ENCODE measurements at regions not wholly inside any gene's neighbourhood (a gene's known extent, or its start where the extent isn't known, plus 50 kb on each side); places are given as distances from the start of the nearest gene placed in this dataset.
"Not testable (repeated sequence)": the region's sequence is repeated elsewhere in the genome, so short reads cannot be mapped to it uniquely, and the experiment has no call there.

DNA sequence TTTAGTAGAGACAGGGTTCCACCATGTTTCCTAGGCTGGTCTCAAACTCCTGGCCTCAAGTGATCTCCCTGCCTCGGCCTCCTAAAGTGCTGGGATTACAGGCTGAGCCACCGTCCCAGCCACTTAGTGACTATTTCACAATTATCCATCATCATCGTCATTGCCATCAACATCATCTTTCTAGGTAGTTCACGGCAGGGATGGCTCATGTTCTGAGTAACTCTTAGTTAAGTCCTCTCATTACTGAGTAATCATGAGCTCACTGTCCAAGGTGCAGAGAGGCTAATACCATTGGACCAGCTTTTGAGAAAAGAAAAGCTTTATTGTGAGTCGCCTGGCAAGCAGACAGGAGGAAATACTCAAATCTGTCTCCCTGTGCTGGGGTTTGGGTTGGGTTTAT is 108.6 kb upstream of the PRSS12 start:
- intact Hi-C loops (cut with micrococcal nuclease; ENCODE audit: unreplicated experiment); H3K9me2 ChIP-seq (ENCODE audit: insufficient read depth); DNase-seq; H3K27ac ChIP-seq; CTCF ChIA-PET; H3K4me3 ChIP-seq; H2AFZ ChIP-seq; BruUV-seq (replicated peaks); H3K27me3 ChIP-seq (ENCODE audit: insufficient read depth, low read depth); H3K4me1 ChIP-seq (replicated peaks; ENCODE audit: insufficient read depth); H3F3A ChIP-seq (ENCODE audit: insufficient read depth, low read depth); H3K4me2 ChIP-seq; H3K36me3 ChIP-seq (ENCODE audit: low read depth); POLR2A ChIA-PET (ENCODE audit: unreplicated experiment); H3K9me3 ChIP-seq (ENCODE audit: insufficient read depth, low read depth); H4K20me1 ChIP-seq (ENCODE audit: insufficient read depth); H3K79me2 ChIP-seq (ENCODE audit: low read depth): not testable (repeated sequence)

DNA sequence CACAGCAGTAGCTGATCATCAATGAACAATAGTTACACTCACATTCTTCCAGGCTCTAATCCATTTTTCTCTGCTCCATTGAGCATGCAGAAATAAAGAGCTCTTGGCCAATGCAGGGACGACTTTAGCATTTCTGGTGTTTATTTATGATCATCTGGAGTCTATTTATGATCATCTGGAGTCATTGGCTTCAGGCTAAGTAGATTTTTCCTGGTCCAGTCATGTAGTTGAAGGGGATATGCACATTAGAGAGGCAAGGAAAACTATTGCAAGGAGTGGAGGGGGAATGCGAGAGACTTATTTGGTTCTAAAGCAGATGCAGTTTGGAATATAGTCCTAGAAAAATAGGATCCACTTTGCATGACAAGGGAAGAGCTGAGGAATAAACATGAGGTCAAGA is 113.0 kb upstream of the PRSS12 start:
- H2AFZ ChIP-seq; H3K9me3 ChIP-seq (ENCODE audit: insufficient read depth, low read depth); POLR2A ChIA-PET (ENCODE audit: unreplicated experiment); H3K27me3 ChIP-seq (ENCODE audit: insufficient read depth, low read depth); BruUV-seq (replicated peaks); intact Hi-C loops (cut with micrococcal nuclease; ENCODE audit: unreplicated experiment); H3K4me3 ChIP-seq; H3K27ac ChIP-seq; H3K36me3 ChIP-seq (ENCODE audit: low read depth); H3K79me2 ChIP-seq (ENCODE audit: low read depth); H3K9me2 ChIP-seq (ENCODE audit: insufficient read depth); DNase-seq; H3K4me1 ChIP-seq (replicated peaks; ENCODE audit: insufficient read depth); CTCF ChIA-PET; H3F3A ChIP-seq (ENCODE audit: insufficient read depth, low read depth); H3K4me2 ChIP-seq; H4K20me1 ChIP-seq (ENCODE audit: insufficient read depth): not testable (repeated sequence)

DNA sequence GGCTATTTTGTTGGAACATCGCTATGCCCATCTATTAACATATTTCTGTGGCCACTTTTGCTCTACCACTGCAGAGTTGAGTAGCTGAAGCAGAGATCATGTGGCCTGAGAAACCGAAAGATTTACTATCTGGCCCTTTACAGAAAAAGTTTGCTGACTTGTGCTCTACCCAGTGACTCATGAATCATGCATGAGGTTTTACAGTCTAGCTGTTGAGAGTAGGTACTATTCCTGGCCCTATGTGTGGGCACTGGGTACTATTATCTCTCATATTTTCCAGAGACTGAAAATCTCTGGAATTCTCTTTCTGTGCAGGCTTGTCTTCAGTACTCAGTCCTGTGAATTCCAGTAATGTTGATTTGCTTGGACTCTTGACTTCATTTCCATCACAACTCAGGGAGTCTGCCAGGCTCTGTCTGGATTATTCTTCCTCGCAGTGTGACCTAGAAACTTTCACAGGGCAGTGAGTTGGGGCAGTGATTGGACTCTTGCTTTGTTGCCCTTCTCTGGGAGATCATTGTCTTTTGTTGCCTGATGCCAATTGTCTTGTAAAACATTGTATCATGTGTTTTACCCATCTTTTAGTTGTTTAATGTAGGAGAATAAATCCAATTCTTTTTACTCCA is 121.3 kb upstream of the PRSS12 start:
- intact Hi-C loops (cut with micrococcal nuclease; ENCODE audit: unreplicated experiment); H3K36me3 ChIP-seq (ENCODE audit: low read depth); H2AFZ ChIP-seq; H3K4me1 ChIP-seq (replicated peaks; ENCODE audit: insufficient read depth); CTCF ChIA-PET; H3K4me3 ChIP-seq; H3F3A ChIP-seq (ENCODE audit: insufficient read depth, low read depth); POLR2A ChIA-PET (ENCODE audit: unreplicated experiment); H3K9me2 ChIP-seq (ENCODE audit: insufficient read depth); H3K4me2 ChIP-seq; H3K9me3 ChIP-seq (ENCODE audit: insufficient read depth, low read depth); H3K27ac ChIP-seq; H3K27me3 ChIP-seq (ENCODE audit: insufficient read depth, low read depth); DNase-seq; H3K79me2 ChIP-seq (ENCODE audit: low read depth); H4K20me1 ChIP-seq (ENCODE audit: insufficient read depth); BruUV-seq (replicated peaks): not testable (repeated sequence)

DNA sequence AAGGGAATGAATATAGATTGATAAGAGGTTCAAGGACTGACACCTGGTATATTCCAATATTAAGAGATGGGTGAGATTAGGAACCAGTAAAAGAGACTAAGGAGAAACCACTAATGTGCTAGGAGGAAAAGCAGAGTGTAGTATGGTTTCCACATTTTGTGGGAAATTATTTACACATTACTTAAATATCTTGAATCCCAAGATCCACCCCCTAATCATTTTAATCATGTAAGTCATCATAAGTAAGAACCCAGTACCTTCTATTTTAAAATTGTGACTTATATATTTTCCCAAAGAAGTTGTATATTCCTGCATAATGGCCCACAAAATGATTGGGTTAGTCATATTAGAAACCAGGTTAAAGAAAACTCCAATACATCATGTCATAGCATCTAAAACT is 122.0 kb upstream of the PRSS12 start:
- intact Hi-C loops (cut with micrococcal nuclease; ENCODE audit: unreplicated experiment); DNase-seq; H3F3A ChIP-seq (ENCODE audit: insufficient read depth, low read depth): not testable (repeated sequence)

DNA sequence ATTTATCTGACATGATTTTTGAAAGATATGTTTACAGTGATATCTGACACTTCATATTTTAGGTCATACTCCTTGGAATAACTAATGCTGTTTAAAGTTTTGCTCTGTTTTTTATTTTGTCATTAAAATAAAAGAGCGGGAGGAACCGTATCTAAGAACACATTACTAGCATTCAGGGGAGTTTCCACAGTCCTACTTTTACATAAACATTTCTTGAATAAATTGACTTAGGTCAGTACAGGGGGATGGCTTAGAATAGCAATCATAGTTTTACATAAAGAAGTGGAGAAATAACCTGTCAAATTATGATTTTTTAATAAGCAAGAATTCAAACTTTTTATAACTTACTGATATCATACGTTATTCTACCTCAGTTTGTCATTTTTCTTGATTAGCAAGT is 123.1 kb upstream of the PRSS12 start:
- not testable (repeated sequence) for BruUV-seq (replicated peaks)

More for the DNA sequence above, 122.0 kb upstream of the PRSS12 start:
- H3K4me3 ChIP-seq; H3K27ac ChIP-seq; H3K4me1 ChIP-seq (replicated peaks; ENCODE audit: insufficient read depth); H2AFZ ChIP-seq; H3K4me2 ChIP-seq; H3K9me3 ChIP-seq (ENCODE audit: insufficient read depth, low read depth); H3K36me3 ChIP-seq (ENCODE audit: low read depth); POLR2A ChIA-PET (ENCODE audit: unreplicated experiment); BruUV-seq (replicated peaks); H3K9me2 ChIP-seq (ENCODE audit: insufficient read depth); H4K20me1 ChIP-seq (ENCODE audit: insufficient read depth); H3K79me2 ChIP-seq (ENCODE audit: low read depth); CTCF ChIA-PET; H3K27me3 ChIP-seq (ENCODE audit: insufficient read depth, low read depth): not testable (repeated sequence)

DNA sequence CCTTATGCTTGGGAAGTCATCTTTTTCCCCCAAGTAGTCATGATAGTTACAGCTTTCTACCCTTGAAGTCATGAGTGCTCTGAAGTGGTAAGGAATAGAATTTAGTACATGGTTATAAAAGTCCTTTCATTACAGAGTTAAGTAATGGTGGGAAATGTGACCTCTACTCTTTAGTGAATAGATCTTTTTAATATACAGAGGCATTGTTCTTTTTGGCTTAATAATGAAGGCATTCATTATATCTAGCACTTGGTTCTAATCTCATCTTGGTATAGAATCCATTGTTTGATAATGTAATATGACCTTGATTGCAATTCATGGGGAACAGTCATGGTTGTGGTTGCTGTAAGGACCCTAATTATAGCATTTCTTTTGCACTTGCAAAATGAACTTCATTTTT is 125.0 kb upstream of the PRSS12 start:
- BruUV-seq (replicated peaks); intact Hi-C loops (cut with micrococcal nuclease; ENCODE audit: unreplicated experiment); H3F3A ChIP-seq (ENCODE audit: insufficient read depth, low read depth); H3K4me3 ChIP-seq; H3K9me3 ChIP-seq (ENCODE audit: insufficient read depth, low read depth); DNase-seq; H2AFZ ChIP-seq; POLR2A ChIA-PET (ENCODE audit: unreplicated experiment); H4K20me1 ChIP-seq (ENCODE audit: insufficient read depth); H3K9me2 ChIP-seq (ENCODE audit: insufficient read depth); H3K79me2 ChIP-seq (ENCODE audit: low read depth); H3K27me3 ChIP-seq (ENCODE audit: insufficient read depth, low read depth); H3K36me3 ChIP-seq (ENCODE audit: low read depth); H3K4me2 ChIP-seq; H3K27ac ChIP-seq; H3K4me1 ChIP-seq (replicated peaks; ENCODE audit: insufficient read depth); CTCF ChIA-PET: not testable (repeated sequence)

More for the DNA sequence above, 123.1 kb upstream of the PRSS12 start:
- H3K36me3 ChIP-seq (ENCODE audit: low read depth); DNase-seq; H2AFZ ChIP-seq; H3K4me1 ChIP-seq (replicated peaks; ENCODE audit: insufficient read depth); H3K79me2 ChIP-seq (ENCODE audit: low read depth); H3K27ac ChIP-seq; H4K20me1 ChIP-seq (ENCODE audit: insufficient read depth); intact Hi-C loops (cut with micrococcal nuclease; ENCODE audit: unreplicated experiment); H3K27me3 ChIP-seq (ENCODE audit: insufficient read depth, low read depth); H3F3A ChIP-seq (ENCODE audit: insufficient read depth, low read depth); H3K9me3 ChIP-seq (ENCODE audit: insufficient read depth, low read depth); POLR2A ChIA-PET (ENCODE audit: unreplicated experiment); CTCF ChIA-PET; H3K9me2 ChIP-seq (ENCODE audit: insufficient read depth); H3K4me3 ChIP-seq; H3K4me2 ChIP-seq: not testable (repeated sequence)

DNA sequence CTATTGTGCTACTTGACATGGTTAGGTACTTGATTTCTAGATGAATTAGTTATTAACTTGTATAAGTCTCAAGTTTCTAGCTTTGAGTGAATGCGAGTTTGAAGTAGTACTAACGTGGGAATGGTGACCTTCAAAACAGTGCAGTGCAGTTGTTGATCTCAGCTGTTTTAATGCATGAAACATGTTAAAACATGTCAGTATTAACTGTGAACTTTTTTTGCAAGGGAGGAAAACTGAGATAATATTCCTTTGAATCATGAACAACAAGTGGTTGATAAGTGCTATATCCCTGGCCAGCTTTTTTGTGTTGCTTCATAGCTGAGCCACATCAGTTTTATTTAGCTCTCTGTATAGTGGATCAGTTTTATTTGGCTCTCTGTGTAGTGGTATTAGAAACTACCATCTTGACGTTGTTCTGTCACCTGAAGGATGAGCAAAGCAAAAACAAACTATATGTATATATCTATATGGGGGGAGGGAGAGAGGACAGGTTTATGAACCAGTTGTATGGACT is 133.1 kb upstream of the PRSS12 start:
- intact Hi-C loops (cut with micrococcal nuclease; ENCODE audit: unreplicated experiment); H3F3A ChIP-seq (ENCODE audit: insufficient read depth, low read depth); H3K4me3 ChIP-seq; H2AFZ ChIP-seq; H3K4me2 ChIP-seq; CTCF ChIA-PET; H3K27me3 ChIP-seq (ENCODE audit: insufficient read depth, low read depth); H3K36me3 ChIP-seq (ENCODE audit: low read depth); DNase-seq; H3K9me2 ChIP-seq (ENCODE audit: insufficient read depth); H3K27ac ChIP-seq; H3K79me2 ChIP-seq (ENCODE audit: low read depth); BruUV-seq (replicated peaks); H3K9me3 ChIP-seq (ENCODE audit: insufficient read depth, low read depth); H3K4me1 ChIP-seq (replicated peaks; ENCODE audit: insufficient read depth); H4K20me1 ChIP-seq (ENCODE audit: insufficient read depth): not testable (repeated sequence)
- POLR2A ChIA-PET (ENCODE audit: unreplicated experiment) = interaction anchor here (0.6 kb wide), 1 partner anchor 234 kb away, joined by 10 read pairs; no protein-coding TSS in a partner anchor

Measured in PC-9 (cell line).